GM23248 (cell line): ENCODE measurements at regions not wholly inside any gene's neighbourhood (a gene's known extent, or its start where the extent isn't known, plus 50 kb on each side); places are given as distances from the start of the nearest gene placed in this dataset.

Source experiments
- DNase-seq: peaks from one replicate; pipeline ENCODE4 v3.0.0-alpha.2; 2015
- H2AFZ ChIP-seq: fragments of 200-600 bp; sonication (generic); 2 replicates; pipeline ENCODE4 v1.6.1; 2016; ENCODE audit warnings: antibody characterized with exemption
- H3F3A ChIP-seq: fragments of 200-600 bp; sonication (generic); 2 replicates; pipeline ENCODE4 v1.6.1; 2016; ENCODE audit warnings: mild to moderate bottlenecking, antibody characterized with exemption, mixed run types; ENCODE audit not compliant: insufficient read depth
- H3K27ac ChIP-seq: fragments of 200-600 bp; sonication (generic); 2 replicates; pipeline ENCODE4 v1.5.1; 2016; ENCODE audit warnings: mild to moderate bottlenecking
- H3K27me3 ChIP-seq: fragments of 200-600 bp; sonication (generic); replicated peaks from 2 replicates; pipeline ENCODE4 v1.6.1; 2016; ENCODE audit warnings: mild to moderate bottlenecking; ENCODE audit not compliant: insufficient read depth
- H3K36me3 ChIP-seq: fragments of 200-600 bp; sonication (generic); 2 replicates; pipeline ENCODE4 v1.6.1; 2016; ENCODE audit warnings: low read depth, mild to moderate bottlenecking
- H3K4me1 ChIP-seq: fragments of 200-600 bp; sonication (generic); 2 replicates; pipeline ENCODE4 v1.6.1; 2016; ENCODE audit warnings: mild to moderate bottlenecking; ENCODE audit not compliant: insufficient read depth
- H3K4me2 ChIP-seq: fragments of 200-600 bp; sonication (generic); one replicate; pipeline ENCODE4 v1.6.1; 2016; ENCODE audit warnings: mild to moderate bottlenecking; ENCODE audit not compliant: unreplicated experiment
- H3K4me3 ChIP-seq: fragments of 200-600 bp; sonication (generic); 2 replicates; pipeline ENCODE4 v1.5.1; 2016; ENCODE audit warnings: mild to moderate bottlenecking
- H3K79me2 ChIP-seq: fragments of 200-600 bp; sonication (generic); 2 replicates; pipeline ENCODE4 v1.6.1; 2016; ENCODE audit warnings: mild to moderate bottlenecking; ENCODE audit not compliant: insufficient read depth
- H3K9ac ChIP-seq: fragments of 200-600 bp; sonication (generic); 2 replicates; pipeline ENCODE4 v1.6.1; 2016; ENCODE audit warnings: mild to moderate bottlenecking
- H3K9me2 ChIP-seq: fragments of 200-600 bp; sonication (generic); 2 replicates; pipeline ENCODE4 v1.6.1; 2016; ENCODE audit warnings: mixed run types, mild to moderate bottlenecking, moderate library complexity; ENCODE audit not compliant: insufficient read depth
- H3K9me3 ChIP-seq: fragments of 200-600 bp; sonication (generic); one replicate; pipeline ENCODE4 v1.6.1; 2017; ENCODE audit warnings: low read depth
- H4K20me1 ChIP-seq: fragments of 200-600 bp; sonication (generic); 2 replicates; pipeline ENCODE4 v1.6.0; 2016; ENCODE audit not compliant: insufficient read depth
- EZH2 ChIP-seq: fragments of 200-600 bp; sonication (generic); IDR thresholded peaks from 2 replicates; pipeline ENCODE4 v1.6.1; 2018; ENCODE audit warnings: antibody characterized with exemption, mild to moderate bottlenecking; ENCODE audit not compliant: insufficient read depth, poor library complexity, severe bottlenecking
- EZH2phosphoT487 ChIP-seq: fragments of 200-600 bp; sonication (generic); IDR thresholded peaks from 2 replicates; pipeline ENCODE4 v1.6.1; 2018; ENCODE audit warnings: antibody characterized with exemption, moderate library complexity, mild to moderate bottlenecking, low read depth; ENCODE audit not compliant: insufficient read depth
- WGBS, 2 experiments: methylation state at CpG; one replicate each; pipeline ENCODE4 v1.1.6; 2015 to 2017; ENCODE audit warnings: low lambda C conversion rate in 2 of 2, low coverage in 1 of 2; ENCODE audit errors: missing lambda C conversion rate in 2 of 2; 5-methylcytosine and 5-hydroxymethylcytosine counted together
- in situ Hi-C: fragments of 300-500 bp; cut with MboI; formaldehyde crosslinking; loops from 2 replicates; pipeline ENCODE4 v1.15.0; 2020

DNA sequence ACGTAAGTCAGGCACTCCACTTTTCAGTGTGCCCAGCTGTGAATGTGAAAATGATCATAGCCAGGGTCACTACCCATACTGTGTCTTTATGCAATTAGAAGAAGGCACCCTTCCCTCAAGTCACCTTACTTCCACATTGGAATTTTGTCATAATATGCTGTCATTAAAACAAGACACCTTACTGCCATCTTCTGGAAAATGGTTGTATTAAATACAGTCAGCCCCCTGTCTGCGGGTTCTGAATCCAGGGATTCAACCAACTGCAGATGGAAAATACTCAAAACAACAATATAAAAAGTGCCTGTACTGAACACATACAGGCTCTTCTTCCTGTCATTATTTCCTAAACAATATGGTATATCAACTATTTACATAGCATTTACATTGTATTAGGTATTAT lies 70.2 kb upstream of the TBX5 start:
- H3K27me3 ChIP-seq, result peaks cover 6% of the 10 kb centered on the region
- no peaks in the 10 kb centered on the region for H3K9me2 ChIP-seq
- H3K79me2 ChIP-seq, result no peaks in the 10 kb centered on the region
- H2AFZ ChIP-seq, result no peak overlapping the region
- H3K9me3 ChIP-seq, result no peaks in the 10 kb centered on the region
- 8 to 19% methylated on average over 2 of the region's 2 CpGs for WGBS, 2 experiments
- H3K4me3 ChIP-seq, result no peak overlapping the region
- no peaks in the 10 kb centered on the region for H4K20me1 ChIP-seq
- H3K4me1 ChIP-seq, result peaks cover 4% of the 10 kb centered on the region; the same call in 1 of the 2 replicates
- H3K36me3 ChIP-seq, result no peaks in the 10 kb centered on the region
- no peak for TF ChIP-seq EZH2phosphoT487
- no peak for TF ChIP-seq EZH2
- H3K27ac ChIP-seq, result no peak overlapping the region
- no peak overlapping the region for H3K4me2 ChIP-seq
- no peak overlapping the region for H3K9ac ChIP-seq
- in situ Hi-C loops, result loop anchor here (10.0 kb wide), 1 partner anchor 71 kb away; the partner anchor contains the start of gene TBX5
- peak; percentile 81 for DNase-seq
- H3F3A ChIP-seq, result no peaks in the 10 kb centered on the region

DNA sequence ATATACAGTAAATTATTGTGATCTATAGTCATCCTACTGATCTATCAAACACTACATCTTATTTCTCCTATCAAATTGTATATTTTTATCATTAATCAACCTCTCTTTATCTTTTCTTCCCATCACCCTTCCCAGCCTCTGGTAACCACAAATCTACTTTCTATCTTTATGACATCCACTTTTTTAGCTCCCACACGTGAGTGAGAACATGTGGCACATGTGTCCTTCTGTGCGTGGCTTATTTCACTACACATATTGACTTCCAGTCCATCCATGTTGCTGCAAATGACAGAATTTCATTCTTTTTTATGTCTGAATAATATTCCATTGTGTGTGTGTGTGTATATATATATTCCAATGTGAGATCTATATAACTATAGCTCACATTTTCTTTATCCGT lies 67.8 kb upstream of the TBX5 start:
- H3K9ac ChIP-seq, result no peak overlapping the region
- H3K27me3 ChIP-seq, result no peaks in the 10 kb centered on the region
- no peak overlapping the region for H2AFZ ChIP-seq
- H4K20me1 ChIP-seq, result no peaks in the 10 kb centered on the region
- no peaks in the 10 kb centered on the region for H3F3A ChIP-seq
- 85 to 87% methylated on average over 3 of the region's 3 CpGs for WGBS, 2 experiments
- H3K27ac ChIP-seq, result no peak overlapping the region
- no peak overlapping the region for H3K4me3 ChIP-seq
- H3K9me2 ChIP-seq, result no peaks in the 10 kb centered on the region
- H3K4me2 ChIP-seq, result no peak overlapping the region
- H3K4me1 ChIP-seq, result no peaks in the 10 kb centered on the region
- TF ChIP-seq EZH2 (no peak), EZH2phosphoT487 (no peak)
- H3K9me3 ChIP-seq, result no peaks in the 10 kb centered on the region
- no peak for DNase-seq
- no peaks in the 10 kb centered on the region for H3K36me3 ChIP-seq
- no peaks in the 10 kb centered on the region for H3K79me2 ChIP-seq
- in situ Hi-C loops, result loop anchor here (10.0 kb wide), 1 partner anchor 69 kb away; the partner anchor contains the start of gene TBX5

DNA sequence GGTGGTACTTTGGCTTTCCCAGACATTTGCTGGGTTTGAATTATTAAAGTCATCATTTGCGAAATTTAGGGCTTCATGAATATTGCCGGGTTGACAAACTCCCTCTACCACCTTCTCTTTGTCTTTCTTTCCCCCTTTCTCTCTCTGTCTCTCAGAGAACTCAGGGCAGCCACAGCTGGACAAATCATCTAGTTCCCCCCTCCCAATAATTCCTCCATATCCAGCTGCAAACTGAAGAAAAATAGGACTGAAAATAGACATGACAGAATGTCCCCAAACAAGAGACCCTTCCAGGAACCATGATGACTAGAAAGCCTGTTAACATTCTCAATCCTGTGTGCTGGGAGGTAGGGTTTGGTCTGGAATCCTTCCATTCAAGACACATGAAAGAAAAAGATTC lies 67.1 kb upstream of the TBX5 start:
- Histone ChIP-seq H3K36me3 (no peaks in the 10 kb centered on the region), H3K9me3 (no peaks in the 10 kb centered on the region), H4K20me1 (no peaks in the 10 kb centered on the region), H3K9ac (no peak overlapping the region), H3K9me2 (no peaks in the 10 kb centered on the region), H3K4me1 (no peaks in the 10 kb centered on the region), H3K27ac (no peak overlapping the region), H3K79me2 (no peaks in the 10 kb centered on the region), H3K4me3 (no peak overlapping the region), H2AFZ (no peak overlapping the region), H3K27me3 (no peaks in the 10 kb centered on the region), H3K4me2 (no peak overlapping the region), H3F3A (no peaks in the 10 kb centered on the region)
- no peak for TF ChIP-seq EZH2phosphoT487
- no peak for TF ChIP-seq EZH2
- DNase-seq, result no peak
- in situ Hi-C loops, result loop anchor here (10.0 kb wide), 1 partner anchor 68 kb away; the partner anchor contains the start of gene TBX5
- WGBS, 2 experiments, result 97 to 100% methylated on average over 2 of the region's 2 CpGs

DNA sequence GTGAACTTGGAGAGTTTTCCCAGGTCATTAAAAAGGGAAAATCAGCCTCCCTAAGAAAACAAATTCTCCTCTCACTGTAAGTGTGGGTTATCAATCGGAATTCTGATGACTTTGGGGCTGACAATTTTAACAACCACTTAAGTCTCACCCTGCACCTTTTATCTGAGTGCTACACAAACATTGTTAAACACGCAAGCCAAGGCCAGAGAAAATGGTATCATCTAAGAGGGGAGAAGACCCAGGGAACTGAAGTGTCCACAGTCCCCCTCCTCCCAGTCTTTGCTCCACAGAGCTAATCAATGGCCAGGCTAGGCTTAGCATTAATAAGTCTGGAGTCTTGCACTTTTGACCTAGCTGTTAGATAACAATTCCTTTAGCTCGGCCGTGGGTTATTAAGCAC lies 51.7 kb upstream of the TBX5 start:
- no peak overlapping the region for H3K4me2 ChIP-seq
- H3K27me3 ChIP-seq, result peaks cover 13% of the 10 kb centered on the region
- H3K36me3 ChIP-seq, result no peaks in the 10 kb centered on the region
- no peak overlapping the region for H3K27ac ChIP-seq
- no peak for DNase-seq
- no peak overlapping the region for H3K4me3 ChIP-seq
- H3K9me3 ChIP-seq, result no peaks in the 10 kb centered on the region
- H2AFZ ChIP-seq, result no peak overlapping the region
- no peaks in the 10 kb centered on the region for H3K9me2 ChIP-seq
- no peaks in the 10 kb centered on the region for H3F3A ChIP-seq
- no peak for TF ChIP-seq EZH2
- no peak for TF ChIP-seq EZH2phosphoT487
- WGBS, 2 experiments, result 47 to 54% methylated on average over 4 of the region's 4 CpGs
- no peaks in the 10 kb centered on the region for H3K4me1 ChIP-seq
- in situ Hi-C loops, result no loop called here
- no peaks in the 10 kb centered on the region for H3K79me2 ChIP-seq
- no peaks in the 10 kb centered on the region for H4K20me1 ChIP-seq
- H3K9ac ChIP-seq, result no peak overlapping the region
